MM.1S (cell line): ENCODE measurements at regions not wholly inside any gene's neighbourhood (a gene's known extent, or its start where the extent isn't known, plus 50 kb on each side); places are given as distances from the start of the nearest gene placed in this dataset.

Experiments
- CTCF ChIP-seq: fragments of 300-600 bp; sonication (generic); IDR thresholded peaks from 2 replicates; pipeline ENCODE4 v1.5.1; 2016; ENCODE audit warnings: antibody characterized with exemption, low read length, mixed read lengths
- EZH2phosphoT487 ChIP-seq: fragments of 300-600 bp; sonication (generic); IDR thresholded peaks from 2 replicates; pipeline ENCODE4 v1.6.1; 2018; ENCODE audit warnings: antibody characterized with exemption, low read length

DNA sequence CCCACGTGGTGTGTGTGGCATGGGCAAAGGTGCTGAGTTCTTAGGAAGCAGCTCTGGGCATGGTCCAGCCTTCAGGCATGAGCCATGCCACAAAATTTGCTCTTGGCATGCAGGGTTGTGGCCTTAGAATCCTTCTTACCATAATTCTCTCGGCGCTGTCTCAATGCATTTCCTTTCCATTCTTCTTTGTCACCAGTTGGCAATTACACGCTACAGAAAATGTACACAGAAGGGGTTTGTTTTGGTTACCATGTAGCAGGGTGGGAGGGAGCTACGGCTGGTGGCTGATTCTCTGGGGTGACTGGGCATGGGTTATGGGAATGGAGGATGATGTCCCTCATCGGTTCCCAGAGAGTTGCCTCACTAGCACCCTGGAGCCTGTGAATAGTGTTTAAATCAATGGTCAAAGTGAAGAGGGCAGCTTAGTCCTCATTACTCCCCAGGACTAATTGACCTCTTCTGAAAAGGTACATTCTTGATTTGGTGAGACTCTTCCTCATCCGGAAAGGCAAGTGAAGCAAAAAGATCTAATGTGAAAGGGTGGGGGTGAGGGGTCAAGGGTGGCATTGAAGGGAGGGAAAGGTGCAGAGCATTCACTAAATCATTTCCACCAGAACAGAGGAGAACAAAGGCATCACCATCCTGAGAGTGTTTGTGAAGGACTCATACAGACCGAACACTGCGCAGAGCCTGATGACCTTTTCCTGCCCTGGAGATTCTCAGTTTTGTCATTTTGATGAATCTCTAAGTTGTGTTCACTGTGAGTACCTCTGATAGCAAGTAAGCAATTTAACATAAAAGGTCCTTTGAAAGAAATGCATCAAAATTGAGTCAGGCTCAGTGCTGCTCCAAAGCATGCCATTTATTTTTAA is 199.8 kb upstream of the SFRP2 start:
- TF ChIP-seq CTCF (no peak), EZH2phosphoT487 (no peak)
